ENCODE measurements at regions not wholly inside any gene's neighbourhood (a gene's known extent, or its start where the extent isn't known, plus 50 kb on each side); places are given as distances from the start of the nearest gene placed in this dataset.

GRCh38 chr14:86423214-86423613, 893.3 kb downstream of the FLRT2 start:
- no peaks in the 10 kb centered on the region for H3K36me3 ChIP-seq (ENCODE audit: control insufficient read depth in 4 of 4, insufficient read depth in 4 of 4, low read length in 4 of 4)
- H3K27me3 ChIP-seq (ENCODE audit: control insufficient read depth in 3 of 3, insufficient read depth in 3 of 3, low read length in 2 of 3), result no peaks in the 10 kb centered on the region
- no peaks in the 10 kb centered on the region for H3K4me1 ChIP-seq (ENCODE audit: control insufficient read depth in 5 of 5, insufficient read depth in 5 of 5, low read length in 5 of 5)
- no peak overlapping the region for H3K27ac ChIP-seq (ENCODE audit: low read depth in 1 of 2, low read length in 1 of 2)
- no peaks in the 10 kb centered on the region for H3K9me3 ChIP-seq (ENCODE audit: control insufficient read depth in 4 of 4, insufficient read depth in 3 of 4, low read length in 3 of 4)
- no peak for TF ChIP-seq CTCF (IDR thresholded peaks at IDR 0.05; ENCODE audit: control extremely low read depth, extremely low read depth)
- ATAC-seq (ENCODE audit: insufficient read depth, low FRiP score) (no peak), DNase-seq (no peak)
- no peak overlapping the region for H3K9ac ChIP-seq (ENCODE audit: insufficient read depth in 1 of 2, low read length in 2 of 2)
- H3K4me3 ChIP-seq, result no peak overlapping the region
- WGBS, 2 donors, result 48% methylated on average over 2 of the region's 2 CpGs

DNA sequence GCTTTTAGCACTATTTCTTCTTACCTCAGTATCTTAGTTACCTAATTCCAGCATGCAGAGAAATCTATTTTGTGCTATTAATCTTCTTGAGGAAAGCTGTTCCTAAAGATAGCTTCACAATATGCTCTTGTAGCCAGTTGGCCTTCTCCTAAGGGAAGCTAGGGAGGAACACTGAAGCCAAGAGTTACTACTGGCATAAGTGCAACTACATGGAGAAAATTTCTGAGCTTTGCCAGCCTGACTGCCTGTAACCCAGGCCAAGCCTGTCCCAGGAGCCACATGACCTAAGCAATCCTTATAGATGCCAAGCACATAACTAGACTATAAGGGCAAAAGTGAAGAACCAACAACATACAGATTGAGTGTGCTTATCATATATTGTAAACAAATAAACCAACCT, 890.2 kb downstream of the FLRT2 start:
- H3K4me3 ChIP-seq, result no peak overlapping the region
- no peak overlapping the region for H3K9ac ChIP-seq (ENCODE audit: insufficient read depth in 1 of 2, low read length in 2 of 2)
- no peaks in the 10 kb centered on the region for H3K9me3 ChIP-seq (ENCODE audit: control insufficient read depth in 4 of 4, insufficient read depth in 3 of 4, low read length in 3 of 4)
- no peak for ATAC-seq (ENCODE audit: insufficient read depth, low FRiP score)
- no peaks in the 10 kb centered on the region for H3K27me3 ChIP-seq (ENCODE audit: control insufficient read depth in 3 of 3, insufficient read depth in 3 of 3, low read length in 2 of 3)
- no peak overlapping the region for H3K27ac ChIP-seq (ENCODE audit: low read depth in 1 of 2, low read length in 1 of 2)
- H3K36me3 ChIP-seq (ENCODE audit: control insufficient read depth in 4 of 4, insufficient read depth in 4 of 4, low read length in 4 of 4), result no peaks in the 10 kb centered on the region
- DNase-seq, result no peak
- TF ChIP-seq CTCF (IDR thresholded peaks at IDR 0.05; ENCODE audit: control extremely low read depth, extremely low read depth), result no peak
- no peaks in the 10 kb centered on the region for H3K4me1 ChIP-seq (ENCODE audit: control insufficient read depth in 5 of 5, insufficient read depth in 5 of 5, low read length in 5 of 5)

DNA sequence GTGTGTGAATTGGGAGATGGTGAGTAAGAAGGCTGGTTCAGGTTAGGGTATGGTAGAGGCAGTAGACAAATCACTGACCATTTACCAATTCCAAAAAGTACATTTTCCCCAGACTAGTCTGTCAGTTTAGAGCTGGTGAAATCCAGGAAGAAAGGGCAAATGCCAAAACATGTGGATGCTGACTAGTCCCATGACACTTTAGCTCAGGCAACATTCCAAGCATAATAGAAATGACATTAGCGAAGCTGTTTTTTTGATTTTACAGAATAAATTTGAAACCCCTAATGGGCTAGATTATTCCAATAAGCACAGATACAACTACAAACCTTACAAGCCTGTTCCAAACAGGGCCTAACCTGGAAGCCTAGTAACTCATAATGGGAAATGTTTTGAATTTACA, 884.2 kb downstream of the FLRT2 start:
- no peaks in the 10 kb centered on the region for H3K4me1 ChIP-seq (ENCODE audit: control insufficient read depth in 5 of 5, insufficient read depth in 5 of 5, low read length in 5 of 5)
- no peak for TF ChIP-seq CTCF (IDR thresholded peaks at IDR 0.05; ENCODE audit: control extremely low read depth, extremely low read depth)
- ATAC-seq (ENCODE audit: insufficient read depth, low FRiP score), result no peak
- H3K9ac ChIP-seq (ENCODE audit: insufficient read depth in 1 of 2, low read length in 2 of 2), result no peak overlapping the region
- H3K4me3 ChIP-seq, result no peak overlapping the region
- H3K9me3 ChIP-seq (ENCODE audit: control insufficient read depth in 4 of 4, insufficient read depth in 3 of 4, low read length in 3 of 4), result no peaks in the 10 kb centered on the region
- DNase-seq, result no peak
- 86 to 92% methylated on average over 1 of the region's 1 CpG for WGBS, 2 donors
- no peaks in the 10 kb centered on the region for H3K36me3 ChIP-seq (ENCODE audit: control insufficient read depth in 4 of 4, insufficient read depth in 4 of 4, low read length in 4 of 4)
- no peak overlapping the region for H3K27ac ChIP-seq (ENCODE audit: low read depth in 1 of 2, low read length in 1 of 2)
- H3K27me3 ChIP-seq (ENCODE audit: control insufficient read depth in 3 of 3, insufficient read depth in 3 of 3, low read length in 2 of 3), result no peaks in the 10 kb centered on the region

GRCh38 chr14:86404989-86405649, 875.2 kb downstream of the FLRT2 start:
- Histone ChIP-seq H3K9ac (ENCODE audit: insufficient read depth in 1 of 2, low read length in 2 of 2) (no peak overlapping the region), H3K9me3 (ENCODE audit: control insufficient read depth in 4 of 4, insufficient read depth in 3 of 4, low read length in 3 of 4) (no peaks in the 10 kb centered on the region), H3K4me3 (no peak overlapping the region), H3K27ac (ENCODE audit: low read depth in 1 of 2, low read length in 1 of 2) (no peak overlapping the region), H3K36me3 (ENCODE audit: control insufficient read depth in 4 of 4, insufficient read depth in 4 of 4, low read length in 4 of 4) (no peaks in the 10 kb centered on the region), H3K27me3 (ENCODE audit: control insufficient read depth in 3 of 3, insufficient read depth in 3 of 3, low read length in 2 of 3) (no peaks in the 10 kb centered on the region), H3K4me1 (ENCODE audit: control insufficient read depth in 5 of 5, insufficient read depth in 5 of 5, low read length in 5 of 5) (peaks cover 0 to 3% (median 0%) of the 10 kb centered on the region in 5 donors)
- no peak for ATAC-seq (ENCODE audit: insufficient read depth, low FRiP score)
- DNase-seq, result peak in 2 of 3 donors; percentile 13 to 18
- 62 to 77% methylated on average over 3 of the region's 3 CpGs for WGBS, 2 donors
- no peak for TF ChIP-seq CTCF (IDR thresholded peaks at IDR 0.05; ENCODE audit: control extremely low read depth, extremely low read depth)
